ENCODE measurements at regions not wholly inside any gene's neighbourhood (a gene's known extent, or its start where the extent isn't known, plus 50 kb on each side); places are given as distances from the start of the nearest gene placed in this dataset.

GRCh38 chr2:125644257-125644656, 1011.7 kb upstream of the GYPC start:
- TF ChIP-seq CTCF (IDR thresholded peaks at IDR 0.05 in 8 of 11, conservative IDR thresholded peaks at IDR 0.05 in 3 of 11) (no peak), POLR2AphosphoS5 (IDR thresholded peaks at IDR 0.05) (no peak), POLR2A (IDR thresholded peaks at IDR 0.05) (no peak)

Measured in spleen (tissue), 7 donors.